Right atrium auricular region (tissue), 2 donors: ENCODE measurements at regions not wholly inside any gene's neighbourhood (a gene's known extent, or its start where the extent isn't known, plus 50 kb on each side); places are given as distances from the start of the nearest gene placed in this dataset.

Experiments used
- DNase-seq: peaks from one replicate; pipeline ENCODE4 v3.0.0-alpha.2; 2019; ENCODE audit warnings: low spot score
- H3K27ac ChIP-seq, 2 donors: fragments of 200-600 bp; sonication (generic); 1 replicate in 1 of 2; 2 replicates in 1 of 2; pipeline ENCODE4 v1.5.1; 2016 to 2019
- H3K27me3 ChIP-seq, 2 donors: fragments of 200-600 bp; sonication (generic); one replicate each; pipeline versions ENCODE4 v1.5.1 to v1.6.0; 2017 to 2019
- H3K36me3 ChIP-seq: fragments of 200-600 bp; sonication (generic); one replicate; pipeline ENCODE4 v1.5.1; 2016
- H3K4me1 ChIP-seq, 2 donors: fragments of 200-600 bp; sonication (generic); one replicate each; pipeline versions ENCODE4 v1.5.1 to v1.6.0; 2017 to 2019
- H3K4me3 ChIP-seq, 2 donors: fragments of 200-600 bp; sonication (generic); 1 replicate in 1 of 2; 2 replicates in 1 of 2; pipeline ENCODE4 v1.5.1; 2017 to 2019; ENCODE audit warnings: mild to moderate bottlenecking in 1 of 2, moderate library complexity in 1 of 2
- H3K9me3 ChIP-seq, 2 donors: fragments of 200-600 bp; sonication (generic); one replicate each; pipeline ENCODE4 v1.5.1; 2019
- TF ChIP-seq, protein P1 (sequence below), 2 donors: fragments of 200-600 bp; sonication (generic); IDR thresholded peaks; one replicate each; pipeline ENCODE4 v1.5.1; 2019; ENCODE audit warnings: antibody characterized with exemption in 2 of 2

- Histone ChIP-seq H3K4me1 (peaks cover 0 to 58% of the 10 kb centered on the region in 2 donors), H3K9me3 (no peaks in the 10 kb centered on the region), H3K27me3 (no peaks in the 10 kb centered on the region), H3K36me3 (no peaks in the 10 kb centered on the region), H3K4me3 (no peak overlapping the region), H3K27ac (peak overlapping the region; percentile 63 to 69)
- TF ChIP-seq, protein P1, sequence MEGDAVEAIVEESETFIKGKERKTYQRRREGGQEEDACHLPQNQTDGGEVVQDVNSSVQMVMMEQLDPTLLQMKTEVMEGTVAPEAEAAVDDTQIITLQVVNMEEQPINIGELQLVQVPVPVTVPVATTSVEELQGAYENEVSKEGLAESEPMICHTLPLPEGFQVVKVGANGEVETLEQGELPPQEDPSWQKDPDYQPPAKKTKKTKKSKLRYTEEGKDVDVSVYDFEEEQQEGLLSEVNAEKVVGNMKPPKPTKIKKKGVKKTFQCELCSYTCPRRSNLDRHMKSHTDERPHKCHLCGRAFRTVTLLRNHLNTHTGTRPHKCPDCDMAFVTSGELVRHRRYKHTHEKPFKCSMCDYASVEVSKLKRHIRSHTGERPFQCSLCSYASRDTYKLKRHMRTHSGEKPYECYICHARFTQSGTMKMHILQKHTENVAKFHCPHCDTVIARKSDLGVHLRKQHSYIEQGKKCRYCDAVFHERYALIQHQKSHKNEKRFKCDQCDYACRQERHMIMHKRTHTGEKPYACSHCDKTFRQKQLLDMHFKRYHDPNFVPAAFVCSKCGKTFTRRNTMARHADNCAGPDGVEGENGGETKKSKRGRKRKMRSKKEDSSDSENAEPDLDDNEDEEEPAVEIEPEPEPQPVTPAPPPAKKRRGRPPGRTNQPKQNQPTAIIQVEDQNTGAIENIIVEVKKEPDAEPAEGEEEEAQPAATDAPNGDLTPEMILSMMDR (IDR thresholded peaks at IDR 0.05): no peak
- no peak for DNase-seq
These were observed 80.4 kb downstream of the DAD1 start for GRCh38 chr14:22508662-22509035.

DNA sequence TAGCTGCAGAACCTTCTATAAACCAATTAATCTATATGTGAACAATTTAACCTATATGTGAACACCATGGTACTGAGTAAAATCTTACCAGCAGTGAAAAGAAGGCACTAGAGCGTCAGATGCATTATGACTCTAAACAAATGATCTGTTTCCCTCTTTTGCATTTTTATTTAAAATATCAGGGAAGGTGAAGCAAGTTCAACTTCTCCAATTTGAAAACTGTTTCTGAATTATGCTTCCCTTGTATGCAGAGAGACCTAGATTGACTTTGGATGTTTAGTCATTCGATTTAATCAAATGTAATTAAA lies 80.9 kb downstream of the DAD1 start:
- H3K27me3 ChIP-seq: no peaks in the 10 kb centered on the region
- peaks cover 0 to 52% of the 10 kb centered on the region in 2 donors for H3K4me1 ChIP-seq
- TF ChIP-seq, protein P1 (IDR thresholded peaks at IDR 0.05): no peak
- no peaks in the 10 kb centered on the region for H3K36me3 ChIP-seq
- no peak for DNase-seq
- H3K27ac ChIP-seq: peak overlapping the region in 1 of 2 donors; percentile 63
- H3K9me3 ChIP-seq: no peaks in the 10 kb centered on the region
- H3K4me3 ChIP-seq: no peak overlapping the region

DNA sequence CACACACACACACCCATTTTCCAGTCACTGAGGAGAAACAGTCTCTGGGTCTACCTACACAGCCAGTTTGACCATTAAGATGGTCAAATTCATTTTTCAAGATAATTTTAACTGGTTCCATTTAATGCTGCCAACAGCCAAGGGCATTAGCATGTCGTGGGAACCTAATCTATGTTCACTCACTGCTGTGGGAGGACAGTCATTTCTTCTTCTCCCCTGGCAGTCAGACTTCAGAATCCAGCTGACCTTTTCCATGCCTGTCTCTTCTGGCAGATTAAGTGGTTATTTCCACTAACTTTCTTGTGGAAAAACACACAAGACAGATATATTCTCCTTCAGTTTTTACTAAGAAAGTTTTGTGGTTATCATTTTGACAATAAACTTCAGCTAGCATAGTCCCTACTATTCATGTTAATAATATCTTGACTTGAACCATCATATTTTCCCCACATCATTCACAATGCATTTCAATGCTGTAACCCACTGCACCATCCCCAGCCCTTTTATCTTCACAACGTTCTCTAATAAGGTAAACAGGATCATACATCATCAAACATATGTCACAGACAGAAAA lies 82.2 kb downstream of the DAD1 start:
- Histone ChIP-seq H3K36me3 (no peaks in the 10 kb centered on the region), H3K27me3 (no peaks in the 10 kb centered on the region), H3K4me1 (peaks cover 0 to 51% of the 10 kb centered on the region in 2 donors), H3K4me3 (no peak overlapping the region), H3K27ac (peak overlapping the region; percentile 69 to 82), H3K9me3 (no peaks in the 10 kb centered on the region)
- DNase-seq: no peak
- TF ChIP-seq, protein P1 (IDR thresholded peaks at IDR 0.05): no peak

- Histone ChIP-seq H3K27me3 (no peaks in the 10 kb centered on the region), H3K27ac (peak overlapping the region; percentile 69 to 82), H3K4me3 (no peak overlapping the region), H3K9me3 (no peaks in the 10 kb centered on the region), H3K4me1 (peaks cover 0 to 50% of the 10 kb centered on the region in 2 donors), H3K36me3 (no peaks in the 10 kb centered on the region)
- no peak for DNase-seq
- TF ChIP-seq, protein P1 (IDR thresholded peaks at IDR 0.05): no peak
These were observed 82.7 kb downstream of the DAD1 start for GRCh38 chr14:22506378-22506710.

GRCh38 chr14:22505697-22506377 lies 83.2 kb downstream of the DAD1 start:
- H3K27ac ChIP-seq: peak overlapping the region; percentile 69 to 82

More at GRCh38 chr14:22505697-22506377, 83.2 kb downstream of the DAD1 start:
- TF ChIP-seq, protein P1 (IDR thresholded peaks at IDR 0.05): no peak
- no peaks in the 10 kb centered on the region for H3K9me3 ChIP-seq
- H3K4me3 ChIP-seq: no peak overlapping the region
- no peaks in the 10 kb centered on the region for H3K36me3 ChIP-seq
- H3K27me3 ChIP-seq: no peaks in the 10 kb centered on the region
- DNase-seq: no peak
- peaks cover 0 to 50% of the 10 kb centered on the region in 2 donors for H3K4me1 ChIP-seq
